Body of pancreas (tissue), 4 donors: ENCODE measurements at regions not wholly inside any gene's neighbourhood (a gene's known extent, or its start where the extent isn't known, plus 50 kb on each side); places are given as distances from the start of the nearest gene placed in this dataset.

Experiments used
- ATAC-seq: fragments of 150-250 bp; one replicate; pipeline ENCODE4 v1.9.1; 2016
- DNase-seq, 4 donors: peaks; one replicate each; pipeline ENCODE4 v3.0.0-alpha.2; 2019
- H3K27ac ChIP-seq, 4 donors: fragments of 200-600 bp; sonication (generic); 1 replicate in 3 of 4; 2 replicates in 1 of 4; pipeline versions ENCODE4 v1.5.1 to v1.6.1; 2016 to 2019; ENCODE audit warnings: mild to moderate bottlenecking in 1 of 4, mixed read lengths in 1 of 4, moderate library complexity in 1 of 4
- H3K27me3 ChIP-seq, 2 donors: fragments of 200-600 bp; sonication (generic); one replicate each; pipeline ENCODE4 v1.6.0; 2016; ENCODE audit warnings: mild to moderate bottlenecking in 1 of 2
- H3K36me3 ChIP-seq, 2 donors: fragments of 200-600 bp; sonication (generic); replicated peaks in 1 of 2; 2 replicates each; pipeline ENCODE4 v1.5.1; 2016; ENCODE audit warnings: low read depth in 2 of 2; ENCODE audit not compliant: insufficient read depth in 1 of 2
- H3K4me1 ChIP-seq: fragments of 200-600 bp; sonication (generic); one replicate; pipeline ENCODE4 v1.6.0; 2016
- H3K4me3 ChIP-seq, 2 donors: fragments of 200-600 bp; sonication (generic); 1 replicate in 1 of 2; 2 replicates in 1 of 2; pipeline ENCODE4 v1.5.1; 2016 to 2019
- H3K9me3 ChIP-seq, 3 donors: fragments of 200-600 bp; sonication (generic); 1 replicate in 2 of 3; 2 replicates in 1 of 3; pipeline ENCODE4 v1.5.1; 2016
- CTCF ChIP-seq, 7 experiments: fragments of 450-650 bp in 4 of 7; fragments of 200-600 bp in 3 of 7; sonication (generic) in 3 of 7; IDR thresholded peaks; one replicate each; pipeline ENCODE4 v1.5.1; 2016 to 2019; ENCODE audit warnings: antibody characterized with exemption in 7 of 7
- POLR2A ChIP-seq, 3 donors: fragments of 450-650 bp; IDR thresholded peaks; one replicate each; pipeline ENCODE4 v1.6.1; 2016; ENCODE audit warnings: antibody characterized with exemption in 3 of 3, mild to moderate bottlenecking in 2 of 3
- WGBS, 2 donors: methylation state at CpG; one replicate each; pipeline ENCODE4 v1.1.5; 2017; 5-methylcytosine and 5-hydroxymethylcytosine counted together
- intact Hi-C: fragments of 100-400 bp; cut with DNase I; formaldehyde crosslinking; loops from one replicate; pipeline ENCODE4 v1.15.1; 2023

GRCh38 chr1:216926720-216927510 lies 203.7 kb upstream of the ESRRG start:
- Histone ChIP-seq H3K4me1 (no peaks in the 10 kb centered on the region), H3K4me3 (no peak overlapping the region), H3K9me3 (no peaks in the 10 kb centered on the region), H3K27me3 (no peaks in the 10 kb centered on the region), H3K36me3 (no peaks in the 10 kb centered on the region), H3K27ac (no peak overlapping the region)
- DNase-seq (no peak), ATAC-seq (no peak)
- TF ChIP-seq POLR2A (IDR thresholded peaks at IDR 0.05) (no peak), CTCF (IDR thresholded peaks at IDR 0.05) (no peak)
- 52 to 59% methylated on average over 11 of the region's 11 CpGs for WGBS, 2 donors
- intact Hi-C loops, result no loop called here

- TF ChIP-seq POLR2A (IDR thresholded peaks at IDR 0.05) (no peak), CTCF (IDR thresholded peaks at IDR 0.05) (no peak)
- intact Hi-C loops, result no loop called here
- WGBS, 2 donors, result 65 to 72% methylated on average over 7 of the region's 7 CpGs
- H3K36me3 ChIP-seq, result no peaks in the 10 kb centered on the region
- H3K4me1 ChIP-seq, result no peaks in the 10 kb centered on the region
- H3K9me3 ChIP-seq, result no peaks in the 10 kb centered on the region
- ATAC-seq (no peak), DNase-seq (no peak)
- no peak overlapping the region for H3K4me3 ChIP-seq
- H3K27ac ChIP-seq, result no peak overlapping the region
- no peaks in the 10 kb centered on the region for H3K27me3 ChIP-seq
Measured at GRCh38 chr1:216925962-216926625, 202.9 kb upstream of the ESRRG start.

- DNase-seq (no peak), ATAC-seq (no peak)
- TF ChIP-seq POLR2A (IDR thresholded peaks at IDR 0.05), result no peak
- TF ChIP-seq CTCF (IDR thresholded peaks at IDR 0.05), result no peak
- Histone ChIP-seq H3K27me3 (no peaks in the 10 kb centered on the region), H3K4me3 (no peak overlapping the region), H3K9me3 (no peaks in the 10 kb centered on the region), H3K27ac (no peak overlapping the region), H3K36me3 (no peaks in the 10 kb centered on the region), H3K4me1 (no peaks in the 10 kb centered on the region)
- 48 to 61% methylated on average over 4 of the region's 4 CpGs for WGBS, 2 donors
- intact Hi-C loops, result no loop called here
Measured at GRCh38 chr1:216924732-216925131, 201.5 kb upstream of the ESRRG start.

- no peaks in the 10 kb centered on the region for H3K4me1 ChIP-seq
- WGBS, 2 donors, result 68 to 79% methylated on average over 5 of the region's 5 CpGs
- H3K9me3 ChIP-seq, result no peaks in the 10 kb centered on the region
- H3K36me3 ChIP-seq, result no peaks in the 10 kb centered on the region
- intact Hi-C loops, result no loop called here
- H3K27ac ChIP-seq, result no peak overlapping the region
- no peak overlapping the region for H3K4me3 ChIP-seq
- H3K27me3 ChIP-seq, result no peaks in the 10 kb centered on the region
- ATAC-seq (no peak), DNase-seq (no peak)
- TF ChIP-seq POLR2A (IDR thresholded peaks at IDR 0.05), result no peak
- no peak for TF ChIP-seq CTCF (IDR thresholded peaks at IDR 0.05)
Measured at GRCh38 chr1:216923601-216924000, 200.4 kb upstream of the ESRRG start.
